HTR-8/SVneo (cell line): ENCODE measurements at regions not wholly inside any gene's neighbourhood (a gene's known extent, or its start where the extent isn't known, plus 50 kb on each side); places are given as distances from the start of the nearest gene placed in this dataset.
"Not testable (repeated sequence)": the region's sequence is repeated elsewhere in the genome, so short reads cannot be mapped to it uniquely, and the experiment has no call there.

ENCODE experiments used
- DNase-seq: peaks from one replicate; pipeline ENCODE4 v3.0.0; 2011; ENCODE audit warnings: low spot score, mixed read lengths; ENCODE audit not compliant: insufficient read length
- FAIRE-seq: peaks from 2 replicates; lab custom pipeline; 2011; peaks lifted over from hg19 to GRCh38; lab: Jason Lieb, UNC

- DNase-seq: no peak
- FAIRE-seq: no peak
These were observed 253.7 kb downstream of the EFCAB11 start for GRCh38 chr14:89700801-89701200.

GRCh38 chr14:89699071-89699470 is 255.5 kb downstream of the EFCAB11 start:
- FAIRE-seq (no peak), DNase-seq (no peak)

GRCh38 chr14:89697281-89698060 is 257.1 kb downstream of the EFCAB11 start:
- no peak for FAIRE-seq

GRCh38 chr14:89695846-89696245 is 258.7 kb downstream of the EFCAB11 start:
- DNase-seq (no peak), FAIRE-seq (no peak)

More at GRCh38 chr14:89697281-89698060, 257.1 kb downstream of the EFCAB11 start:
- DNase-seq: no peak

- DNase-seq: no peak
- FAIRE-seq: no peak
These were observed 264.4 kb downstream of the EFCAB11 start for GRCh38 chr14:89690139-89690538.

GRCh38 chr14:89689711-89690110 is 264.8 kb downstream of the EFCAB11 start:
- not testable (repeated sequence) for FAIRE-seq, DNase-seq

GRCh38 chr14:89688507-89689211 is 265.9 kb downstream of the EFCAB11 start:
- FAIRE-seq: no peak

GRCh38 chr14:89687129-89687528 is 267.4 kb downstream of the EFCAB11 start:
- FAIRE-seq: not testable (repeated sequence)

More at GRCh38 chr14:89688507-89689211, 265.9 kb downstream of the EFCAB11 start:
- DNase-seq: no peak

GRCh38 chr14:89684139-89684538 is 267.1 kb upstream of the FOXN3 start:
- no peak for DNase-seq
- no peak for FAIRE-seq

More at GRCh38 chr14:89687129-89687528, 267.4 kb downstream of the EFCAB11 start:
- not testable (repeated sequence) for DNase-seq

- DNase-seq: no peak
- FAIRE-seq: no peak
These were observed 264.3 kb upstream of the FOXN3 start for GRCh38 chr14:89681086-89682018.

GRCh38 chr14:89680156-89680555 is 263.1 kb upstream of the FOXN3 start:
- no peak for DNase-seq
- no peak for FAIRE-seq

- DNase-seq (no peak), FAIRE-seq (no peak)
These were observed 261.7 kb upstream of the FOXN3 start for GRCh38 chr14:89678768-89679167.

GRCh38 chr14:89675590-89675989 is 258.6 kb upstream of the FOXN3 start:
- no peak for DNase-seq
- FAIRE-seq: no peak

- FAIRE-seq: no peak
- no peak for DNase-seq
These were observed 257.9 kb upstream of the FOXN3 start for GRCh38 chr14:89674936-89675335.

- no peak for FAIRE-seq
- DNase-seq: no peak
These were observed 257.2 kb upstream of the FOXN3 start for GRCh38 chr14:89674240-89674639.

GRCh38 chr14:89673512-89674225 is 256.6 kb upstream of the FOXN3 start:
- DNase-seq (no peak), FAIRE-seq (no peak)

- DNase-seq (no peak), FAIRE-seq (no peak)
These were observed 255.8 kb upstream of the FOXN3 start for GRCh38 chr14:89672636-89673511.

GRCh38 chr14:89669193-89669592 is 252.2 kb upstream of the FOXN3 start:
- DNase-seq (no peak), FAIRE-seq (no peak)

- FAIRE-seq: no peak
- DNase-seq: peak; percentile 32
These were observed 250.9 kb upstream of the FOXN3 start for GRCh38 chr14:89667983-89668382.
